Astrocyte (in vitro differentiated cells and primary cell): ENCODE measurements at regions not wholly inside any gene's neighbourhood (a gene's known extent, or its start where the extent isn't known, plus 50 kb on each side); places are given as distances from the start of the nearest gene placed in this dataset.
A peak's percentile ranks its signal among the peaks of the same experiment; 100 is the strongest.

Source experiments
- DNase-seq: peaks from one replicate; pipeline ENCODE4 v3.0.0-alpha.2; 2010; ENCODE audit warnings: low read depth
- FAIRE-seq: peaks from 2 replicates; lab custom pipeline; 2011; peaks lifted over from hg19 to GRCh38; lab: Jason Lieb, UNC
- H2AFZ ChIP-seq: 2 replicates; pipeline ENCODE4 v1.6.0; 2012; ENCODE audit warnings: low read depth, low read length, inconsistent platforms
- H3K27ac ChIP-seq: 2 replicates; pipeline ENCODE4 v1.5.1; 2011; ENCODE audit warnings: low read depth, low read length, inconsistent platforms
- H3K27me3 ChIP-seq: 2 replicates; pipeline ENCODE4 v1.6.0; 2011; ENCODE audit warnings: low read length, inconsistent platforms; ENCODE audit not compliant: insufficient read depth
- H3K36me3 ChIP-seq: 2 replicates; pipeline ENCODE4 v1.5.1; 2011; ENCODE audit warnings: low read length, inconsistent platforms; ENCODE audit not compliant: insufficient read depth
- H3K4me1 ChIP-seq: 2 replicates; pipeline ENCODE4 v1.5.1; 2011; ENCODE audit warnings: low read length, inconsistent platforms; ENCODE audit not compliant: insufficient read depth
- H3K4me2 ChIP-seq: 2 replicates; pipeline ENCODE4 v1.6.0; 2012; ENCODE audit warnings: low read length, inconsistent platforms
- H3K4me3 ChIP-seq: 2 replicates; pipeline ENCODE4 v1.5.1; 2011; ENCODE audit warnings: low read depth, mild to moderate bottlenecking, low read length, inconsistent platforms; ENCODE audit not compliant: insufficient read depth
- H3K79me2 ChIP-seq: 2 replicates; pipeline ENCODE4 v1.6.0; 2012; ENCODE audit warnings: mild to moderate bottlenecking, low read length, inconsistent platforms; ENCODE audit not compliant: insufficient read depth
- H3K9ac ChIP-seq: 2 replicates; pipeline ENCODE4 v1.6.0; 2012; ENCODE audit warnings: mild to moderate bottlenecking, low read length, inconsistent platforms
- H3K9me3 ChIP-seq: 2 replicates; pipeline ENCODE4 v1.5.1; 2012; ENCODE audit warnings: low read depth, mild to moderate bottlenecking, low read length, inconsistent platforms; ENCODE audit not compliant: insufficient read depth
- H4K20me1 ChIP-seq: 2 replicates; pipeline ENCODE4 v1.6.0; 2012; ENCODE audit warnings: low read length, inconsistent platforms; ENCODE audit not compliant: insufficient read depth
- H3K27ac Mint-ChIP-seq: one replicate; pipeline ENCODE4 v1.8.0; 2021; ENCODE audit warnings: mild to moderate bottlenecking, mixed read lengths; ENCODE audit not compliant: unreplicated experiment
- H3K27me3 Mint-ChIP-seq: one replicate; pipeline ENCODE4 v1.8.0; 2021; ENCODE audit warnings: low read depth, mixed read lengths; ENCODE audit not compliant: unreplicated experiment
- H3K36me3 Mint-ChIP-seq: one replicate; pipeline ENCODE4 v1.8.0; 2021; ENCODE audit warnings: low read depth, mixed read lengths; ENCODE audit not compliant: unreplicated experiment
- H3K4me1 Mint-ChIP-seq: one replicate; pipeline ENCODE4 v1.8.0; 2021; ENCODE audit warnings: low read depth, mixed read lengths; ENCODE audit not compliant: unreplicated experiment
- H3K4me3 Mint-ChIP-seq: one replicate; pipeline ENCODE4 v1.8.0; 2021; ENCODE audit warnings: mild to moderate bottlenecking, moderate library complexity, mixed read lengths; ENCODE audit not compliant: unreplicated experiment
- H3K9me3 Mint-ChIP-seq: one replicate; pipeline ENCODE4 v1.8.0; 2021; ENCODE audit warnings: mild to moderate bottlenecking, mixed read lengths; ENCODE audit not compliant: unreplicated experiment
- EZH2 ChIP-seq: IDR thresholded peaks from 2 replicates; pipeline ENCODE4 v1.6.1; 2012; ENCODE audit warnings: mild to moderate bottlenecking, low read length, inconsistent platforms; ENCODE audit not compliant: insufficient read depth
- TF ChIP-seq, protein P1 (sequence below): IDR thresholded peaks from 2 replicates; pipeline ENCODE4 v1.5.1; 2011; ENCODE audit warnings: low read depth, mild to moderate bottlenecking, inconsistent platforms, low read length, moderate library complexity; ENCODE audit not compliant: insufficient read depth

DNA sequence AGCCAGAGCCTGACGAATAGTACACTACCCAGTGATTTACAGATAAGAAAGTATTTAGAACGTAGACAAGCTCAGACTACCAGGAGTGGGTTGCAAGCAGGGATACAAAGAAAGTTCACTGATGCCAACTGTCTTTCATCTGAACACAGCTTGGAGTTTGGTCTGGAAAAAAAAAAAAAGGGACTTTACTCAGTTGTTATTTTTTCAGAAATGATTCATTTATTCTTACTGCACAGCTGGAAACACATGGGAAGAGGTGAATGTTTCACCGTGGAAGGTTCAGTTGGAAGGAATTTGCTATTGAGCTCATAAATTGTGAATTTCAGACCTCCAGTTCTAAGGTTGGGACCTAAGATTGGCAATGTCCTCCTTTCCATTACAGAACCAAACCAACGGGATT lies 259.7 kb downstream of the ETAA1 start:
- H3K9me3 Mint-ChIP-seq = peaks cover 11% of the 10 kb centered on the region
- H3K27me3 ChIP-seq = no peaks in the 10 kb centered on the region
- H3K27ac ChIP-seq = no peak overlapping the region
- no peaks in the 10 kb centered on the region for H3K36me3 Mint-ChIP-seq
- FAIRE-seq = no peak
- no peak for TF ChIP-seq EZH2
- TF ChIP-seq, protein P1, sequence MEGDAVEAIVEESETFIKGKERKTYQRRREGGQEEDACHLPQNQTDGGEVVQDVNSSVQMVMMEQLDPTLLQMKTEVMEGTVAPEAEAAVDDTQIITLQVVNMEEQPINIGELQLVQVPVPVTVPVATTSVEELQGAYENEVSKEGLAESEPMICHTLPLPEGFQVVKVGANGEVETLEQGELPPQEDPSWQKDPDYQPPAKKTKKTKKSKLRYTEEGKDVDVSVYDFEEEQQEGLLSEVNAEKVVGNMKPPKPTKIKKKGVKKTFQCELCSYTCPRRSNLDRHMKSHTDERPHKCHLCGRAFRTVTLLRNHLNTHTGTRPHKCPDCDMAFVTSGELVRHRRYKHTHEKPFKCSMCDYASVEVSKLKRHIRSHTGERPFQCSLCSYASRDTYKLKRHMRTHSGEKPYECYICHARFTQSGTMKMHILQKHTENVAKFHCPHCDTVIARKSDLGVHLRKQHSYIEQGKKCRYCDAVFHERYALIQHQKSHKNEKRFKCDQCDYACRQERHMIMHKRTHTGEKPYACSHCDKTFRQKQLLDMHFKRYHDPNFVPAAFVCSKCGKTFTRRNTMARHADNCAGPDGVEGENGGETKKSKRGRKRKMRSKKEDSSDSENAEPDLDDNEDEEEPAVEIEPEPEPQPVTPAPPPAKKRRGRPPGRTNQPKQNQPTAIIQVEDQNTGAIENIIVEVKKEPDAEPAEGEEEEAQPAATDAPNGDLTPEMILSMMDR = no peak
- peak; percentile 76 for DNase-seq
- H3K9ac ChIP-seq = no peak overlapping the region
- peaks cover 5% of the 10 kb centered on the region for H3K4me1 Mint-ChIP-seq
- no peaks in the 10 kb centered on the region for H3K36me3 ChIP-seq
- no peaks in the 10 kb centered on the region for H4K20me1 ChIP-seq
- no peaks in the 10 kb centered on the region for H3K79me2 ChIP-seq
- H3K4me3 ChIP-seq = no peak overlapping the region
- H3K27ac Mint-ChIP-seq = no peak overlapping the region
- H3K27me3 Mint-ChIP-seq = no peaks in the 10 kb centered on the region
- H3K4me2 ChIP-seq = peak overlapping the region; percentile 28
- no peaks in the 10 kb centered on the region for H3K9me3 ChIP-seq
- H3K4me1 ChIP-seq = peaks cover 3% of the 10 kb centered on the region
- no peak overlapping the region for H3K4me3 Mint-ChIP-seq
- H2AFZ ChIP-seq = no peak overlapping the region

DNA sequence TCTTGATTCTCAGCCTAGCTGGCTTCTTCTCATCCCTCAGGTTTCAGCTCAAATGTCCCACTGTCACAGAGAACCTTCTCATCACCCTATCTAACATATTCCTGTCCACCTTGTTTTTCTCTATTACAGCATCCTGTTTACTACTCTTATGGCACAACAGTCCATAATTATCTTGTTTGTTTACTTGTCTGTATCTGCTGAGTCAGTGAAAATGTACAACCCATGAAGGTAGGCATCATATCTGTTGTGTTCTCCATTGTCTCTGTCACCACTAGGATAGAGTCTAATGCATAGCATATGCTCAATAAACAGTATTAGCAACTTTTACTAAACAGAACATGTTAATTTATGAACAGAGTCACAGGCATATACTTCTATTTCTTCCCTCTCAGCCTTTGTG lies 261.7 kb downstream of the ETAA1 start:
- no peaks in the 10 kb centered on the region for H3K36me3 Mint-ChIP-seq
- no peak overlapping the region for H3K4me3 Mint-ChIP-seq
- H3K27me3 Mint-ChIP-seq = no peaks in the 10 kb centered on the region
- H3K4me3 ChIP-seq = no peak overlapping the region
- H3K4me1 Mint-ChIP-seq = peaks cover 5% of the 10 kb centered on the region
- H3K79me2 ChIP-seq = no peaks in the 10 kb centered on the region
- DNase-seq (no peak), FAIRE-seq (no peak)
- H4K20me1 ChIP-seq = no peaks in the 10 kb centered on the region
- peaks cover 3% of the 10 kb centered on the region for H3K4me1 ChIP-seq
- no peaks in the 10 kb centered on the region for H3K27me3 ChIP-seq
- H3K9ac ChIP-seq = no peak overlapping the region
- peaks cover 6% of the 10 kb centered on the region for H3K9me3 Mint-ChIP-seq
- no peak for TF ChIP-seq EZH2
- TF ChIP-seq, protein P1 = no peak
- no peak overlapping the region for H2AFZ ChIP-seq
- H3K9me3 ChIP-seq = no peaks in the 10 kb centered on the region
- no peak overlapping the region for H3K27ac ChIP-seq
- H3K4me2 ChIP-seq = no peak overlapping the region
- no peaks in the 10 kb centered on the region for H3K36me3 ChIP-seq
- H3K27ac Mint-ChIP-seq = no peak overlapping the region

DNA sequence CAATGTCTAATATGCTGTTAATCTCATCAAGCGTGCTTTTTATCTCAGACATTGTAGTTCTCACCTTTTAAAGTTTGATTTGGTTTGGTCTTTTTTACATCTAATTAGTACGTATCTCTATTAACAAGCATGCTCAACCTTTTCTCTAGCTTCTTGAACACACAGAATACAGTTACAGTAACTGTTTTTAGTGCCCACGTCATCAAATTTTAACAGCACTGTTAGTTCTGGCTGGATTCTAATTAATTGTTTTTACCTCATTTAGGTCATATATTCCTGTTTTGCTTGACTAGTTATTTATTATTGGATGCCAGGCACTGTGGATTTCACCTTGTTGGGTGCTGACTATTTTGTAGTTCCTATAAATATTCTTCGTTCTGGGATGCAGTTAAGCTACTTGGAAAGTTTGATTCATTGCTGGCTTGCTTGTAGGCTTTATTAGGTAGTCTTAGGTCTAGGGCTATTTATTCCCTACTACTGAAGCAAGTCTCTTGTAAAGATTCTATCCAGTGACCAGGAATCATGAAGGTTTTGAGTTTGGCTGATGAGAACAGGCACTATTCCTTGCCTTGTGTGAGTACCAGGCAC lies 263.0 kb downstream of the ETAA1 start:
- H3K4me2 ChIP-seq = no peak overlapping the region
- H3K27me3 ChIP-seq = no peaks in the 10 kb centered on the region
- FAIRE-seq (no peak), DNase-seq (no peak)
- no peak overlapping the region for H3K4me3 ChIP-seq
- Mint-ChIP-seq H3K4me1 (peaks cover 5% of the 10 kb centered on the region), H3K9me3 (peaks cover 4% of the 10 kb centered on the region), H3K27me3 (no peaks in the 10 kb centered on the region), H3K4me3 (no peak overlapping the region), H3K27ac (no peak overlapping the region), H3K36me3 (no peaks in the 10 kb centered on the region)
- H3K9ac ChIP-seq = no peak overlapping the region
- no peak overlapping the region for H3K27ac ChIP-seq
- peaks cover 3% of the 10 kb centered on the region for H3K4me1 ChIP-seq
- TF ChIP-seq, protein P1 = no peak
- no peak for TF ChIP-seq EZH2
- no peak overlapping the region for H2AFZ ChIP-seq
- no peaks in the 10 kb centered on the region for H4K20me1 ChIP-seq
- H3K79me2 ChIP-seq = no peaks in the 10 kb centered on the region
- H3K9me3 ChIP-seq = no peaks in the 10 kb centered on the region
- no peaks in the 10 kb centered on the region for H3K36me3 ChIP-seq
